NB4 (cell line): ENCODE measurements at regions not wholly inside any gene's neighbourhood (a gene's known extent, or its start where the extent isn't known, plus 50 kb on each side); places are given as distances from the start of the nearest gene placed in this dataset.

Source experiments
- CTCF ChIP-seq: IDR thresholded peaks from one replicate; pipeline ENCODE4 v1.5.1; 2012; ENCODE audit warnings: low read depth, low read length
- MAX ChIP-seq: IDR thresholded peaks from 2 replicates; pipeline ENCODE4 v1.6.1; 2011; ENCODE audit warnings: low read depth, low read length
- MYC ChIP-seq: IDR thresholded peaks from 2 replicates; pipeline ENCODE4 v1.6.1; 2011; ENCODE audit warnings: low read depth, low read length
- POLR2A ChIP-seq: IDR thresholded peaks from 2 replicates; pipeline ENCODE4 v1.6.1; 2011; ENCODE audit warnings: mild to moderate bottlenecking; ENCODE audit not compliant: insufficient read length; ENCODE audit errors: extremely low read depth

GRCh38 chr16:24645739-24646645 is 83.5 kb upstream of the TNRC6A start:
- TF ChIP-seq MYC (no peak), CTCF (no peak), POLR2A (no peak), MAX (no peak)
